Muscle layer of duodenum (tissue), 2 donors: ENCODE measurements at regions not wholly inside any gene's neighbourhood (a gene's known extent, or its start where the extent isn't known, plus 50 kb on each side); places are given as distances from the start of the nearest gene placed in this dataset.

Experiments
- H3K27ac ChIP-seq: one replicate; pipeline ENCODE4 v1.7.0; 2013; ENCODE audit warnings: mild to moderate bottlenecking, low read length
- H3K27me3 ChIP-seq: one replicate; pipeline ENCODE4 v1.7.0; 2013; ENCODE audit warnings: low read depth, mild to moderate bottlenecking, control low read depth, low read length
- H3K36me3 ChIP-seq, 2 donors: one replicate each; pipeline ENCODE4 v1.7.0; 2013; ENCODE audit warnings: low read length in 2 of 2, control low read depth in 1 of 2, mild to moderate bottlenecking in 1 of 2; ENCODE audit not compliant: insufficient read depth in 2 of 2, control insufficient read depth in 1 of 2
- H3K4me1 ChIP-seq, 2 donors: one replicate each; pipeline ENCODE4 v1.7.0; 2013; ENCODE audit warnings: low read length in 2 of 2, mild to moderate bottlenecking in 2 of 2, control low read depth in 1 of 2, moderate library complexity in 1 of 2; ENCODE audit not compliant: insufficient read depth in 2 of 2, control insufficient read depth in 1 of 2
- H3K4me3 ChIP-seq, 2 donors: one replicate each; pipeline ENCODE4 v1.7.0; 2013; ENCODE audit warnings: low read length in 2 of 2, low read depth in 1 of 2, mild to moderate bottlenecking in 1 of 2
- H3K9me3 ChIP-seq, 2 donors: one replicate each; pipeline ENCODE4 v1.7.0; 2013; ENCODE audit warnings: low read length in 2 of 2, control low read depth in 1 of 2, mild to moderate bottlenecking in 1 of 2; ENCODE audit not compliant: control insufficient read depth in 1 of 2
- donor health status: healthy.

DNA sequence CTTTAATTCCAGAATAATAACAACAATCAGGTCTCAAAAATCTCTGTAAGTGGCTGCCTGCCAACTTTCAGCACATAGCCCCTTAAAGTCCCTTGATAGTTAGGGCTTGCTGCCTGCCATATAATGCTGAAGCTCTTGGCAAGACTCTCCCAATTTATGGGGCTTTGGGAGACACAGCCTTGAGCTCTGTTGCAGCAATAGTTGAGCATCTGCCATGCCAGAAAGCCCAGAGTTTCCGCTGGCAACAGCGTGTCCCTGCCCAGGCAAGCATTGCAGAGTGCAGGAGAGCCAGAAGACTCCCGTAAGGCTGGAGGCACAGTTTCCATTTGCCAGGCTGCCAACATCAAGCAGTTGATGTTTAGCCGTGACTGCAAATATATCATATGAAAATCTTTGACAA, 678.5 kb upstream of the NUDT12 start:
- no peak overlapping the region for H3K27ac ChIP-seq
- no peaks in the 10 kb centered on the region for H3K27me3 ChIP-seq
- H3K4me1 ChIP-seq = no peaks in the 10 kb centered on the region
- no peak overlapping the region for H3K4me3 ChIP-seq
- no peaks in the 10 kb centered on the region for H3K36me3 ChIP-seq
- no peaks in the 10 kb centered on the region for H3K9me3 ChIP-seq

DNA sequence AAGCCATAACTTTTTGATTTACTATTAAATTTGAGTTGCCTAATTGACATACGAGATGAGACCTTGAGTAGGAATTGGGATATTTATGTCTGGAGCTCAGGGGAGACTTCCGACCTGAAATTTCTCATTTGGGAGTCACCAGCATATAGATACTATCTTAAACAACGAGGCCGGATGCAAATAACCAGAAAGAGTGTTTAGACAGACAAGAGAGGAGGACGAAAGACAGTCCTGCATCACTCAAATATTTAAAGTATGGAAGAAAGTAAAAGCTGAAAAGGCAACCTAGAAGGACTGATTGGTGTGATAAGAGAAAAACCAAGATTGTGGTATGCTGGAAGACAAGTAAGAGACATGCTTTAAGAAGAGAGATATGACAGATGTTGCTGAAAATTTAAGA, 675.0 kb upstream of the NUDT12 start:
- no peaks in the 10 kb centered on the region for H3K27me3 ChIP-seq
- H3K4me1 ChIP-seq = no peaks in the 10 kb centered on the region
- H3K4me3 ChIP-seq = no peak overlapping the region
- H3K27ac ChIP-seq = no peak overlapping the region
- no peaks in the 10 kb centered on the region for H3K36me3 ChIP-seq
- H3K9me3 ChIP-seq = no peaks in the 10 kb centered on the region

DNA sequence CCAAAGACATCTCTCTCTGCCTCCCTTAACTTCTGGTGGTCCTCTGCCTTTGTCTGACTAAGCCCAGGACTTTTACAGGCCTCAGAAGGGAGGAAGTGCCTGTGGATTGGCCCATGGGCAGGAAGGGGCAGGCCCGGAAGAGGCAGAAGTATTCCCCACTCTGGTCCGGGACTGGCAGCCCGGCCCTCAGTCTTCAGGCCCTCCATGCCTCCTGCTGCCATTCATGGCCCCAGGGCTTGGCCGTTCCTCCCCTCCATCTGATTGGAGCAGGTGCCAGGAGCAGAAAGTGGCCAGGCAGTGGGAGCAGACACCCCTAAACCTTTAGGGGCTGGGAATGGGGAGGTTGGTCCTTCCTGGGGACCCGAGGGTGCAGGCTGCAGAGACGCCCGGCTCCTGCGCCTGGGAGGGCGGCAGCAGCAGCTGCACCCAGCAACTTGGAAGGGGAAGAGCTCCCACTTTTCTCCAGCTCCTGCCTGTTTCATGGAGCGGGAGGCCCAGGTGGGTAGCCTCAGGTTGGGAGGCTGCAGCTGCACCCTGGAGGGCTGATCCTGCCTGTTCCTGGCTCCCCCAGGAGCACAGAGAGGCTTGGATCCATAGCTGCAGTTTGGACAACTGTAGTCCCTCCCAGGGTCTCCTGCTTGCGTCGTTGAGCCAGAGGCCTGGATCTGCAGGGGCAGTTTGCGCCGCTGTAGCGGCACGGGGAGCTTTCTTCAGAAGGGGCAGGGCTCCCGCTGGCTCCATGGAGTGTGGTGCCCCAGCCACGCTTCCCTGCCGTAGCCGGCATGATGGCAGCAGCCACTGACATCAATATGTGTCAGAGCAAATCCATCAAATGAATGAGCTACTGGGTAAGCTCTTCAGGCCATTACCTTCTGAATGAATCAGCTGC, 661.5 kb upstream of the NUDT12 start:
- Histone ChIP-seq H3K27me3 (no peaks in the 10 kb centered on the region), H3K4me3 (no peak overlapping the region), H3K4me1 (no peaks in the 10 kb centered on the region), H3K36me3 (no peaks in the 10 kb centered on the region), H3K27ac (no peak overlapping the region), H3K9me3 (no peaks in the 10 kb centered on the region)

DNA sequence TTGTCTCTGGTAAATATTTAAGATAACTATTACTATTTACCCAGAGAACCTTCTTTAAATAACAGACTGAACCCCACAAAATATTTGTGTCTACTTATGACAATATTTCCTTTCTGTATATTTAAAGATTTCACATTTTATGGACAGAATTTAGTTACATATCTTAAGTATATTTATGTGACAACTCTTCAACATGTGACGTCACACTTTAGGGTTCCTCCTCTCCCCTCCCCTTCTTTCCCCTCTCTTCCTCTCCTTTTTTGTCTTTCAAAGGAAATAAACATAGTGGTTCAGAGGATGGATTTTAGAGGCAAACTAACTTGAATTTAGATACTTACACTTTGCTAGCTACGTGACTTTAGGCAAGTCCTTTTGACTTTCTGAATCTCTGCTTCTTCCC, 655.6 kb upstream of the NUDT12 start:
- H3K4me1 ChIP-seq = no peaks in the 10 kb centered on the region
- H3K27ac ChIP-seq = no peak overlapping the region
- no peaks in the 10 kb centered on the region for H3K27me3 ChIP-seq
- no peaks in the 10 kb centered on the region for H3K9me3 ChIP-seq
- H3K4me3 ChIP-seq = no peak overlapping the region
- H3K36me3 ChIP-seq = no peaks in the 10 kb centered on the region

DNA sequence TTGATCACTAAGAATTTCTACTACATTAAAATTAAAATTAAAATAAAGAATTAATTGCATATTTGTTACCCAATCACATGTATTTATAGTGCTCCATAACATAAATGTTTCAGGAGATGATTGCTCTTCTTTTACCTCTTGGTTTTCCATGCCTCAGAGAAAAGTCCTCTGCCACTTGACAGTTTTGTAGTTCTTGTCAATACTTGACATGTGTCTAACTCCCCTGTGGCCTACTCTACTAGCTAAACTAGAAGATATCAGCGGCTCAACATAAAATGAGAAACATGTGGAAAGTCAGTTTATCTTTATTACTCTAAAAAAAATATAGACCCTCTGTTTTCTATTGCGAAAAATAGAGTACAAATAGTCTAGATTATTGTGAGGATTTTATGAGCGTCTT, 650.6 kb upstream of the NUDT12 start:
- H3K36me3 ChIP-seq = no peaks in the 10 kb centered on the region
- H3K27me3 ChIP-seq = no peaks in the 10 kb centered on the region
- no peak overlapping the region for H3K4me3 ChIP-seq
- no peaks in the 10 kb centered on the region for H3K4me1 ChIP-seq
- H3K27ac ChIP-seq = no peak overlapping the region
- no peaks in the 10 kb centered on the region for H3K9me3 ChIP-seq

DNA sequence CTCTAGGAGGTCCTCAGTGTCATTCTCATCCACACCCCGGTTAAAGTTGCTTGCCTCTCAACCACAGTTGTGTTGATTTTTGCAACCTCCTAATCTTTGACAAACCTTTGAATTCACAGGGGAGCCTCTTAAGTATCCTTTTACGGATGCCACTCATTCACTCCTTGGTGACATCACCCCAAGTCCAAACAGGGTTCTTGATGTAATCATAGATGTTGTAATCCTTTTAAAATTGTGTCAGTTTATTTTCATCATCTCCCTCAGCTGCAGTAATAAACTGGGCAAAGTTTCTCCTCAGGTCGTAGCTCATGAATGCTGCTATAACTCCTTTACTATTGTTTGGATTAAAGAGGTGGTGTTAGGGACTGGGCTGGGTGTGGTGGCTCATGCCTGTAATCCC, 637.2 kb upstream of the NUDT12 start:
- no peaks in the 10 kb centered on the region for H3K4me1 ChIP-seq
- no peak overlapping the region for H3K27ac ChIP-seq
- H3K4me3 ChIP-seq = no peak overlapping the region
- no peaks in the 10 kb centered on the region for H3K27me3 ChIP-seq
- H3K36me3 ChIP-seq = no peaks in the 10 kb centered on the region
- no peaks in the 10 kb centered on the region for H3K9me3 ChIP-seq

DNA sequence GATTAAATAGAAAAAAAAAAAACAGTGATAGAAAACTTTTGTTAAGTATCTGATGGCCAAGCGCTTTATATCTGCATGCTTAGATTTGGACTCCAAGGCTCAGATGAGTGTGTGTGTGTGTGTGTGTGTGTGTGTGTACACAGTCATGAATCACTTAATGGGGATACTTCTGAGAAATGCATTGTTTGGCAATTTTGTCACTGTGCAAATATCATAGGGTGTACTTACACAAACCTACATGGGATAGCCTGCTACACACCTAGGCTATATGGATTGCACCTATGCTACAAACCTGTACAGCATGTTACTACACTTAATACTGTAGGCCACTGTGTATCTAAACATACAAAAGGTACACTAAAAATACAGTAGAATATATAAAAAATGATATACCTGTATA, 635.6 kb upstream of the NUDT12 start:
- Histone ChIP-seq H3K4me3 (no peak overlapping the region), H3K27ac (no peak overlapping the region), H3K9me3 (no peaks in the 10 kb centered on the region), H3K36me3 (no peaks in the 10 kb centered on the region), H3K27me3 (no peaks in the 10 kb centered on the region), H3K4me1 (no peaks in the 10 kb centered on the region)

DNA sequence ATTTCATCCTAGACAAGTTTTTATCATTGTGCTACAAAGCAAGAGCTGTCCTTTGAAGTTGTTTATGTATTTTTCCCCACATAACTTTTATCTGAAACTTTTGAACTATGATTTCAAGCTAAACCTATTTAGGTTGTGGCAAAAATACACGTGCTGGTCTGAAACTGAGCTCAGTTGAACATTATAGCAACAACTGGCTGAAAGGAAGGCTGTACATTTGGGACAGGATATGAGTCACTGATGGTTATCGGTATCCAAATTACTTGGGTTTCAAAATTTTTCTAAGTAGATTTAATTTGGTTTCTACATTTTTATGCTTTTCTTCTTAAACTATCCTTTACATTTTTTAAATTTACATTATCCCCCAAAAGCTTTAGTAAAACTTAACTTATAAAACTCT, 627.3 kb upstream of the NUDT12 start:
- no peak overlapping the region for H3K27ac ChIP-seq
- H3K36me3 ChIP-seq = no peaks in the 10 kb centered on the region
- H3K4me3 ChIP-seq = no peak overlapping the region
- H3K27me3 ChIP-seq = no peaks in the 10 kb centered on the region
- no peaks in the 10 kb centered on the region for H3K9me3 ChIP-seq
- no peaks in the 10 kb centered on the region for H3K4me1 ChIP-seq

DNA sequence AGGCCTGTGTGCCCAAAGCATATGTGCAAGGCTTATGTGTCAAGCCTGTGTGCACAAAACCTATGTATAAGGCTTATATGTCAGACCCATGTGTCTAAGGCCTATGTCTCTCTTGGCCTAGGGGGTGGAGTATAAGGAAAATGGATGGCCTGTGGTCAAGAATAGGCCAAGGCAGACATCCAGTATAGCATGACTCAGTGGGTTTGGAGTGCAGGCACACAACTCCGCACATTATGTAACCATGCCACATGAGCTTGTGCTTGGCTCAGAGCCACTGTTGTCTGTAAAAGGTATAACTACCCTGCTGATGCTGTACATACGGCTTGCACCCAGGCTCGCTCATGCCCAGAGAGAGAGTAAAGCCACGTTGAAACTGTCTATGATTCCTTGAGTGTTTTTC, 626.4 kb upstream of the NUDT12 start:
- H3K27me3 ChIP-seq = no peaks in the 10 kb centered on the region
- no peaks in the 10 kb centered on the region for H3K4me1 ChIP-seq
- H3K36me3 ChIP-seq = no peaks in the 10 kb centered on the region
- no peak overlapping the region for H3K4me3 ChIP-seq
- H3K27ac ChIP-seq = no peak overlapping the region
- H3K9me3 ChIP-seq = no peaks in the 10 kb centered on the region

DNA sequence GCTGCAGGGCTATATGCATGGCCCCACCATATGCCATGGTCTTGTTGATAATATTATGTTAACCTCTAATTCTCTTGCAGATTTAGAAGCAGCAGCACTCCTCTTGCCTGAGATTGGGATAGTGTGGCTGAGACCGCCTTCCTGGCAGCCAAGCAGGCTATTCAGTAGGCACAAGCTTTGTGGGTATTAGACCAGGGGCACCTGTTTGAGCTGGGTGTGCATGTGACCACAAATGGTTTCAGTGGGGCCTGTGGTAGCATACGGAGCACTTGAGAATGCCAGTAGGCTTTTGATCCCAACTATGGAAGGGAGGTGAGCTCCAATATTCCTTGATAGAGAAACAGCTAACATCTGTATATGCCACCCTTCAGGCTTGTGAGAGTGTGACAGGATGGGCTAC, 625.1 kb upstream of the NUDT12 start:
- Histone ChIP-seq H3K4me3 (no peak overlapping the region), H3K27me3 (no peaks in the 10 kb centered on the region), H3K9me3 (no peaks in the 10 kb centered on the region), H3K4me1 (no peaks in the 10 kb centered on the region), H3K36me3 (no peaks in the 10 kb centered on the region), H3K27ac (no peak overlapping the region)

DNA sequence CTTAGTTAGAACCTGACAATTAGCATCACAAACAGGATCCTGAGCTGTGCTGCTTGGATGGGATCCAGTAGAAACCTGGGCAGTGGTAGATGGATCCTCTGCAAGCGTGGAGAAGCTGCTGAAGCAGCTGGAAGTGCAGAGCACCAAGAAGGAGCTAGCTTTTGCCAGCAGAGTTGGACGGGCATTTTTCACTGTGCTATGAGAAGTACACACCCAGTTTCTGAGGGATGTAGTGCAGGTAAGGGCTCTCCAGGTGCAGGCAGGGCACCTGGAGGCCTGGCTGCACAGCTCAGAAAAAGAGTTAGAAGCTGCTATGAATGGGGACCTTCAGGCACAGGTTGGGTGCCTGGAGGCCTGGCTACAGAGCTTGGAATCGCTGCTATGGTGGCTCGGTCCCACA, 623.9 kb upstream of the NUDT12 start:
- Histone ChIP-seq H3K4me3 (no peak overlapping the region), H3K36me3 (no peaks in the 10 kb centered on the region), H3K9me3 (no peaks in the 10 kb centered on the region), H3K4me1 (no peaks in the 10 kb centered on the region), H3K27ac (no peak overlapping the region), H3K27me3 (no peaks in the 10 kb centered on the region)

DNA sequence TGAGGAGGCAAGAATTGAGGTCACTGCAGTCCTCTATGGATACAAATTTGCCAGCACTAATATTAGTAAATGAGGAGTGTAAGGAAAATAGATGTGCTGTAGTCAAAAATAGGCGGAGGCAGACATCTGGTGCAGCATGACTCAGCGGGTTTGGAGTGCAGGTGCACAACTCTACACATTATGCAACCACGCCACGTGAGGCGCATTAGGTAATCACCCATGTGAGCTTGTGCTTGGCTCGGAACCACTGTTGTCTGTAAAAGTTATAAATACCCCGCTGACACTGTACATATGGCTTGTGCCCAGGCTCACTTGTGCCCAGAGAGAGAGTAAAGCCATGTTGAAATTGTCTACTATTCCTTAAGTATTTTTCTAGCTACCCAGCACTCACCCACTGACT, 623.5 kb upstream of the NUDT12 start:
- H3K9me3 ChIP-seq = no peaks in the 10 kb centered on the region
- H3K27ac ChIP-seq = no peak overlapping the region
- no peaks in the 10 kb centered on the region for H3K27me3 ChIP-seq
- H3K4me3 ChIP-seq = no peak overlapping the region
- H3K36me3 ChIP-seq = no peaks in the 10 kb centered on the region
- H3K4me1 ChIP-seq = no peaks in the 10 kb centered on the region
